PC-9 (cell line): ENCODE measurements at regions not wholly inside any gene's neighbourhood (a gene's known extent, or its start where the extent isn't known, plus 50 kb on each side); places are given as distances from the start of the nearest gene placed in this dataset.

Experiments used
- EZH2 ChIP-seq: fragments of 200-600 bp; sonication (generic); IDR thresholded peaks from 2 replicates; pipeline ENCODE4 v1.8.0; 2017; ENCODE audit warnings: antibody characterized with exemption, low read depth
- TF ChIP-seq, protein P1 (sequence below): fragments of 200-600 bp; sonication (generic); conservative IDR thresholded peaks from 2 replicates; pipeline ENCODE4 v1.6.1; 2017; ENCODE audit warnings: mixed run types, antibody characterized with exemption, mild to moderate bottlenecking, moderate library complexity

DNA sequence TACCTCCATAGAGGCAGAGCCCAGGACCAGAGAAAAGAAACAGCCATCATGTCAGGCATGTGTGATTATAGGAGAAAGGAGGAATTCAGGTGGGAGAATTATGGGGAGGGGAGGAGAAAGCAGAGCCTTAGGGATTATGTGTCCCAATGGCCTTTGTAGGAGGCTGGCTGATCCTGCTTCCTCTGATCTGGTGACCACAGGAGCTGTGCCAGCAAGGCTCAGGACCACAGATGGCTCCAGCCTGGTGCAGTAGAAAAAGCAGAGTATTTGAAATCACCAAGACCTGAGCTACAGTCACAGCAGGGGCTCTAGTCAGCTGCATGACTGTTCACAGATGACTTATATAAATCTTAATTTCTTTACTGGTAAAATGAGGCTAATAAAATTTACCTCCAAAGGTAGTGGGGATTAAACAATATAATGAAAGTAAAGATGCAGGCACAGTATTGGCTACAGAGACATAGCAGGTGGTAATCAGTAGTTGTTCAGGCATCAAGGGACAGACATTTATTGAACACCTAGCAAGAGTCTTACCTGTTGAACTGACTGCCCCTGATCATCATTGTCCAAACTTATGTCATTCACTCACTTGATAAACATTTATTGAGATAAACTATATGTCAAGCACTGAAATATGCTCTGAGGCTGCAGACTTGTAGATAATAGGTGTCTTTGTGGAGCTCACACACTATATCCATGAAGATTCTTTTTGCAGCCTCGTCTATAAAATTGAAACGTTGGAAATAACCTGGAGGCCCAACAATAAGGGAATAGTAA is 121.3 kb downstream of the MYCN start:
- TF ChIP-seq, protein P1, sequence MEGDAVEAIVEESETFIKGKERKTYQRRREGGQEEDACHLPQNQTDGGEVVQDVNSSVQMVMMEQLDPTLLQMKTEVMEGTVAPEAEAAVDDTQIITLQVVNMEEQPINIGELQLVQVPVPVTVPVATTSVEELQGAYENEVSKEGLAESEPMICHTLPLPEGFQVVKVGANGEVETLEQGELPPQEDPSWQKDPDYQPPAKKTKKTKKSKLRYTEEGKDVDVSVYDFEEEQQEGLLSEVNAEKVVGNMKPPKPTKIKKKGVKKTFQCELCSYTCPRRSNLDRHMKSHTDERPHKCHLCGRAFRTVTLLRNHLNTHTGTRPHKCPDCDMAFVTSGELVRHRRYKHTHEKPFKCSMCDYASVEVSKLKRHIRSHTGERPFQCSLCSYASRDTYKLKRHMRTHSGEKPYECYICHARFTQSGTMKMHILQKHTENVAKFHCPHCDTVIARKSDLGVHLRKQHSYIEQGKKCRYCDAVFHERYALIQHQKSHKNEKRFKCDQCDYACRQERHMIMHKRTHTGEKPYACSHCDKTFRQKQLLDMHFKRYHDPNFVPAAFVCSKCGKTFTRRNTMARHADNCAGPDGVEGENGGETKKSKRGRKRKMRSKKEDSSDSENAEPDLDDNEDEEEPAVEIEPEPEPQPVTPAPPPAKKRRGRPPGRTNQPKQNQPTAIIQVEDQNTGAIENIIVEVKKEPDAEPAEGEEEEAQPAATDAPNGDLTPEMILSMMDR = no peak
- no peak for TF ChIP-seq EZH2
